H1 (cell line): ENCODE measurements at regions not wholly inside any gene's neighbourhood (a gene's known extent, or its start where the extent isn't known, plus 50 kb on each side); places are given as distances from the start of the nearest gene placed in this dataset.

Experiments
- CHD7 ChIP-seq: fragments of 300-600 bp; sonication (generic); IDR thresholded peaks from 2 replicates; pipeline ENCODE4 v1.7.1; 2012; ENCODE audit warnings: low read length, moderate library complexity, mild to moderate bottlenecking, inconsistent platforms; ENCODE audit not compliant: insufficient replicate concordance
- EZH2 ChIP-seq: fragments of 200-600 bp; sonication (generic); IDR thresholded peaks from 2 replicates; pipeline ENCODE4 v1.7.1; 2012; ENCODE audit warnings: low read depth, mild to moderate bottlenecking, moderate library complexity, low read length, inconsistent platforms; ENCODE audit not compliant: severe bottlenecking
- SIX5 ChIP-seq: IDR thresholded peaks from 2 replicates; pipeline ENCODE4 v1.6.1; 2011; ENCODE audit warnings: mild to moderate bottlenecking, low read depth, low read length
- SP2 ChIP-seq: IDR thresholded peaks from 2 replicates; pipeline ENCODE4 v1.6.1; 2012; ENCODE audit warnings: mild to moderate bottlenecking, low read length, inconsistent platforms

GRCh38 chr7:21355406-21355874, 72.4 kb upstream of the SP4 start (continued):
- TF ChIP-seq SP2 (no peak), SIX5 (no peak), EZH2 (no peak), CHD7 (no peak)
- TF ChIP-seq, all 59 proteins: peak for 0
